IPS-NIHi7 (cell line): ENCODE measurements at regions not wholly inside any gene's neighbourhood (a gene's known extent, or its start where the extent isn't known, plus 50 kb on each side); places are given as distances from the start of the nearest gene placed in this dataset.

Source experiments
- DNase-seq: peaks from one replicate; pipeline ENCODE4 v3.0.0; 2012; ENCODE audit warnings: mixed read lengths; ENCODE audit errors: extremely low spot score

DNA sequence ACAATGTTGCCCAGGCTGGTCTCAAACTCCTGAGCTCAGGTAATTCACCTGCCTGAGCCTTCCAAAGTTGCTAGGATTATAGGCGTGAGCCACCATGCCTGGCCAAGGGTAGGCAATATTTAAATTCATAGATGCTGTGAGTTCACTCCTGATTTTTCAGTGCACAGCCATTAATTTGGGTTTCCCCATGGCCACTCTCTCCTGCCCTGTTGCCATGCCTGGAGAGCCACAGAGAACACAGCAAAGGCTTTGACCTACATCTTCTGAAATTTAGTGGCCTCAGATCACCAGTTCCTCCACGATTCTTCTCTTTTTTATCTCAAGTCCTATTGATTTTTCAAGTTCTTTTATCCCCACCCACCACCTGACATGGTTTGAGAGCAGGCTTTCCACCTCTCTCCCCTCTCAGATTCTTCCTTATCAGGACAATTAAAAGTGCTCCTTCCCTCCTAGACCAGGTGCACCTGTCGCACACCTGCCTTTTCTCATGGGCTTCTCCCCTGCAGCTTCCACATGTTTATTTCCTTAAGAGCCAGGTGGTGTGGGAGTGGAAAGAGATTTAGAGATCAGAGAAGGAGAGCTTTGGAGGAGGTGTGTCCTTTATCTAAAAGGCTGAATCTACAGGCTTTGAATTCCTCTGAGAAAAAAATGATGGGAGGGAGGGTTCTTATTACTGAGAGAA is 123.8 kb downstream of the ADRA2A start:
- DNase-seq, result no peak

DNA sequence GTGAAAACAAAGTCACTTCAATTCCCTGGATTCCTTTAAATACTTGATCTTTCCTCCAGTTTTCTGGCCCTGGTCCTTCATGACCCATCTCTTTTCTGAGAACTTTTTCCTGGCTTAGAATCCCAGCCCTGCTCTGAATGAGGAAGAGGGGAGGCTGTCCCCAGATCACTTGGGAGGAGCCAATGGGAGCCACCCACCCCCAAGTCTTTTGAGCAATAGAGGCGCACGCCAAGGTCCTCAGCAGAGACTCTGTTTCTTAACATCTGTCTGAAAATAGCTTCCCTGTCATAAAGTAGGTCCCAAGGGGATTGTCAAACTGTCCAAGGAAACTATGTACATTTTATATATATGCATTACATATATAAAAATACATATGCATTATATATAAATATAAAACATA is 126.8 kb downstream of the ADRA2A start:
- no peak for DNase-seq

DNA sequence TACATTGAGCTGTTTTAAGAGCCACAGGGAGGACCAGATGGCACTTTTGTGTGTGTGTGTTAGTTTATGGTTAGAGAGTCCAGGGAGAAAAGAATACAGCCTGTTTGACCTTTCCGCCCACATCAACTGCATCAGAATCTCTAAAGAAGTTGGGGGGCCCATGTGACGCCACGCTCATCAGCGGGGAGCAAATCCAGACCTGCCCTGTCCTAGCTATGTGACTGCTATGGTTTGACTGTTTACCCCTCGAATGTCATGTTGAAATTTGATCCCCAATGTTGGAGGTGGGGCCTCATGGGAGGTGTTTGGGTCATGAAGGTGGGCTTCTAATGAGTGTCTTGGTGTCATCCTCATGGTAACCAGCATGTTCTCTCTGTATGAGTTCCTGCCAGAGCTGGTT is 128.0 kb downstream of the ADRA2A start:
- no peak for DNase-seq

DNA sequence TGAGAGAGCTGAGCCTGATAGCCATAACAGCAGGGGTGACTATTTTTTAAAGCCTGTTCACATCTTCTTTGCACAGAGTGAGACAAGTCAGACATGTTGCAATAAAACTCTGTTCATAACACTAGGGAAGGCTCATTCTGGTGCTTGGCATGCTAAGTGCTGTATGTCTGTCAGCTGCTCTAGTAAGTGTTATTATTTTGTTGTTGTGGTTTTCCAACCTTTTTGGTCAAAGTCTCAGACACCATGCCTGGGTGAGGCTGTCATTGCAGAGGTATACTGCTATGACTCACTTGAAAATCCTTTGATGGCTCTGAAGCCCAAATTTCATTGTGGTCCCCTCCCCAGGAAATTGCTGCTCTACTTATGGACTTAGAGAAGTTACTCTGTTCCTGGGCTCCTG is 129.7 kb downstream of the ADRA2A start:
- DNase-seq, result no peak

DNA sequence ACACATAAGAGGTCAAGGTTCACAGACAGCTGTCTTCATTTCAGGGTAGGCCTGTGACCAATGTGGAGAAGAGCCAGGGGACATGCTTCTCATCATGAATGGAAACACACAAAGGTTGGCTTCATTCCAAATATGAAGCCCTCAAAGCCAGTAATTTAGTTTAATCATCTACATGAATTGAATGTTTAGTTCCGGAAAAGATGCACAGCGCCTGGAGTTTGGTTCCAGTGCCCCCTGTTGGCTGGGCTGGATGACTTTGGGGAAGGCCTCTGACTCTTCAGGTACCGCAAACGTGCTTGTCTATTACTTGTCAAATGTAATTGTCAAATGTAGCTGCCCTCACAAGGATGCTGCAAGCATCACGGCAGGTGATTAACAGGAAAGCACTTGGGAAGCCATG is 130.7 kb downstream of the ADRA2A start:
- peak; percentile 48 for DNase-seq

DNA sequence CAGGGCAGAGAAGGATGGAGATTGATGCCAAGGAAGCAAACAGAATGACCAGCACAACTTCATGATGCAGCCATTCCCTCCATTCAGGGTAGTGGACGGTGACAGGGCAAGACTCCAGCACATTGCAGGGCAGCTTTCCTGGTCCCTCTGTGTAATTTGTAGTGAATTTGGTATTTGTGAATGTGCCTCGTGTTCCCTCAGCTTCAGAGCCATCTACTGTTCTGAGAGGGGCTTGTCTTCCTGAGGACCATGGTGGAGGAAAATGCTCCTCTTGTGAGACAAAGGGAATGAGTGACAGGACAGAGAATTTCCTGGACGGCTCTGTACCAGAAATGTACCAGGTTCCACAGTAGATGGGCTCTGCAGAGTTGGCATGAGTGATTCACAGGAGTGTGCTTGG is 132.1 kb downstream of the ADRA2A start:
- DNase-seq, result no peak

DNA sequence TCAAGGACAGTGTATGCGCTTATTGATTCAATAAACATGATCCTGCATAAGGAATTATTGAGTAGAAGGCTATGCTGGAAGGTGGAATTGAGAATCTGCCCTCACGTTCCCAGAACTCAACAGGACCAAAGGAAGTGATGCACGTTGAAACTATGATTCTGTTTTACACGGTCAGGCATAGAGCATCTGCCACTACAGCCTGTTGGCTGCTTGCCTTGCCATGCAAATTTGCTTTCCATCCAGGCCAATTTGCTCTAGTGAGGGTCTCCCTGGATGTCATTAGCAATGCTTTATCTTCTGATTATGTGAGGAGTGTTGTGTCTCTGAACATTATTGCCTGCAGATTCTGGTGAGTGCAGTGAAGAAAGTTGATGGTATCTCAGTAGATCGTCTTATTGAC is 132.9 kb downstream of the ADRA2A start:
- no peak for DNase-seq

DNA sequence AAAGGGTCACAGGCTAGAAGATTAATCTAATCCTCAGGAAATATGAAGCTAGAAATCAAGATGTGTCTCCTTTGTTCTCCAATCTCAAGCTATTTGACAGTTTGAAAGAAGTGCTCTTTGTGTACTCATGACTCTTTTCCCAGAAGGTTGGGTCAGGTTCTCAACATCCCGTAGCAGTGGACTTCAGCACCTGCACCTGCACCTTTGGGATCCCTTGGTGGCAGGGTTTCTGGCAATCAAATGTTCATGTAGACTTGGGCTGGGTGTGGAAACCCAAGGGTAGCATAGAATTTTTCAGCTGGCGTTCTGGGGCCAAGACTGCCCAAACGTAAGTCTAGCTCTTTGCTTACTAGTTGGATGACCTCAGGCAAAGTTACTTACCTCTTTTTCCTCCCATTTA is 134.4 kb downstream of the ADRA2A start:
- no peak for DNase-seq

DNA sequence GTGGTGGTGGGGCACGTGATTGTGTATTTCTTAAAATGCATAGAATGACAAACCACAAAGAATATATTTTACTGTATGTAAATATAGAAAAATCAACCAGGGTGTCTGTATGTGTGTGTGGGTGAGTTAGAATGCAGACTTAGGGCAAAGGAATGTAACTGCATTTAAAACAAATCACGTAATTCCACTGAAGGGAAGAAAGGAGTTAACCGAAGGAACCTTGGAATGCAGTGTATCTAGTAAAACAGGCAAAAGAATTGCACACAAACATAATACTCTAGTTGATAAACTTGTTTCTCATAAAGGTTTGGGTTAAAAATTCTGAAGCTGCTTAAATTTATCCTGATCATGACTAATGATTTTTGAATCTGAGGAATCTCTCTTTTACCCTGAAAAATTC is 134.9 kb downstream of the ADRA2A start:
- no peak for DNase-seq

DNA sequence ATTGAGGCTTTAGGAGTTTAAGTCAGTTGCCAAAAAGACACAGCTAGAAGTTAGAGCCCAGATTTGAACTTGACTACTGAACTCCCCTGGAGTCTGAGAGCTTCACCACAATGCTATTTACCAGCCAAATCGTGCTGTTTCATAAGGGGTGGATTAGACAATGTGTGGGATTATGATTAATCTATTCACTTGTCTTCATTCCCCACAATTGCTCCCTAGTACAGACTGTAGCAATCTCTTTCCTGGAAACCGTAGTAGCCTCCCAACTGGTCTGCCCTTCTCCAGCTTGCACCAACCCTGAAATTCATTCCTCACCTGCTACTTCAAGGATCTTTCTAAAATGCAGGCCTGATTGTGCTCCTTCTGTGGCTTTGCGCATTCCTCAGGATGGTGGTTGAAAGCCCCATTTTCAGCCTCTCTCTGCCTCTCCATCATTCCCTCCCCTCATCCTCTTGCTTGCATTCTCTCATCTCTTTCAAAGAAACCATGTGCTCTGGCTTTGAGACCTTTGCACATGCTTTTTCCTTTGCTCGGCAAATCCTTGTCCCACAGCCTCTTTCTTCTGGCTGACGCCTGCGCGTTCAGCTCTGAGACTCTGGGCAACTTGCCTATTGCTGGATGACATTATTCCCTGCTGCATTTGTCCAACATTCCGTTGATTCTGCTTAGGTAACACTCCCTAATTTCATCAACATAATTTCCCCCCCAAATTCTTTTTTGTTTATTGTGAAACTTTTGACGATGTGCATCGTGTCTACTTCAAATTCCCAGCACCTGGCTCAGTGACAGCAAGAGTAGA is 145.1 kb downstream of the ADRA2A start:
- no peak for DNase-seq

DNA sequence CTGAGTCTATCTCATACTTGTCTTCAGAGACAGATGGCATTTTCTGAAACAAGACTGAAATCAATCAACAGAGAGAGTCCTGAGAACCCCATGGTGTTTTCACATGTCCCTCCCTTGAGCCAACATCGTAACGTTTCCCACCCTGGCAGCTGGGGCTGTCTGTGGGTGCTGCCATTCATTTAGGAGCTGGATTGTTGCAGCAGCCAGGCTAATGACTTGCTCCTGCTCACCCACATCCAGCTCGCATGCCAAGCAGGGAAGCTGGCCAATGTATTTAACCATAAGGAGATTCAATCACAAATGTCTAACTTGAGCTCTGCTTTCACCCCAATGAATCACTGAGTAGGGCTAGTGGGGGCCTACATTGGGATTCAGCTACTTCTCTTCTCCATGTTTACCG is 146.1 kb downstream of the ADRA2A start:
- DNase-seq, result no peak

DNA sequence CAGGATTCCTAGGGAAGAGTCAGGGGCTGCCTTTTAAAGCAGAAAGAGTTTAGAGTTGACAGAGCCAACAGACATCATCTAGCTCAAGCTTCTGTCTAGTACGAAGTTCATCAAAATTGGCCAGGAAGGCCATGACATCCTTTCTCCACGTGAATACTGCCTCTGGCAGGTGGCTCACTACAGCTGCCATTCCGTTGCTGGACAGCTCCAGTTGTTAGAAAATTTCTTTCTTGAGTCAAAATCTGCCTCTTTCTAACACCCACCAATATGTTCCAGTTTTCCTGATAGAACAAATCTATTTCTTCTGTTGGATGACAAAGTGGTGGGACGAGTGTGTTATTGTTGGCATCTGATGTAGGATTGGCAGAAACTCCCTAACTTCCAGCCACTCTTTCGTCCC is 154.9 kb downstream of the ADRA2A start:
- DNase-seq, result no peak

DNA sequence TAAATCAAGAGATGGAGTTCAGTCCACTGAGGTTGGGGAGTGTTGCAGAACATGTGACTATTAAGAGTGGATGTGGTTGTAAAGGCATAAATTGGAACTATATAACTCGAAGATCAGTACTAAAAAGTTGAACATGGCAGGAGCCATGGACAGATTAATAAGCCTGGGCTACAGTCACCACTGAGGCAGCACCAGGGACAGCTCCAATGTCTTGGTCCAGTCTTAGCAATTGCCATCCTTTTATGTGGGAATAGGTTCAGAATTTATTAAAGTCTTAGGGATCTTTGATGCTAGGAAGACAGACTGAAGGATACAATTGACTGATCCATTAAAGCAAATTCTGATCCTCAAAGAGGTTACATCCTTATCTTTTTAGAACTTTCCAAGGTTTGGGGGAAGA is 156.6 kb downstream of the ADRA2A start:
- peak; percentile 23 for DNase-seq

DNA sequence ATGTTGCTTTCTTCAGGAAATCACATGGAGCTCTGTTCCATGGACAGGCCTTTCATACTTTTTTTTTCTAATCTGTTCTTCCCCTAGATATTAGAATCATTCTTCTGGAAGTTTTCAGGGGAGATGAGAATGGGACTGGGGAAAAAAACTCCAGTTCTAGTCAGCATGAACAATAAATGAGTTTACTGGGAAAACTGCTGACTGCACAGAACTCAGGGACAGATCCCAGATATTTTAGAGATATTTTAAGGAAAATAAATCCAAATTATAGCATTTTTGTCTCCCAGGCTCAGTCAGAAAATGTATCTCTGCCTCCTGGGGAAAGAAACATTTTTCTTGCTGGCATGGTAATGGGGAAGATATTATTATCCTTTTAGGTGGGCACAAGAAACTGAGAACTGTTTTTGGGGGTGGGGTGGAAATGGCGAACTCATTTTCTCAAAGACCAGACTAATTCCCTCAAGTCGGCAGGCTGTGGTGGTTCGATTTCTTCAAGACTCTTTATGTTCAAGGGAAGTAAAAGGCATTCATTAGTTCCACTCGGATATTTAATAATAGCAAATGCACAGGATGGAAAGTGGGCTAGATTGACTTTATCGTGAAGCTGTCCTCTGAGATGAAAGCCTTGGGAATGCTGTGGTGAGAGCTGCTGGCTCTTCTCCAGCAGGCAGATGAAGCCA is 157.5 kb downstream of the ADRA2A start:
- DNase-seq, result no peak

DNA sequence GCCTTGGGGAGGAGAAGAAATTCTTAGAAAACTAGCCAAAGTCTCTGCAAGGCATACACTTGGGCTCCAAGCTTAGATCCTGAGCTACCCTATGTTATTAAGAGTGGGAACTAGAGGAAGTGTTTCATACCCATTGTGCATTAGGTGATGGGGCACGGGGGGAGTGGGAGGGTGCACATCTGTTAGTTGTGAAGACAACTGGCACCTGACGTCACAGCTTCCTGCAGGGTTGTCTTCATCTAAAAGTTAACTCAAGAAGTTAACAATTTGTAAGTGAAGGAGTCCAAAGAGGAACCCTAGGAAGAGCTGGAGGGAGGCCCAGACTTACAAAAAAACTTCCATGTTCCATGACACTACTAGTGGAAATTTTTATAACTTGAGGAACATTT is 158.1 kb downstream of the ADRA2A start:
- DNase-seq, result no peak

DNA sequence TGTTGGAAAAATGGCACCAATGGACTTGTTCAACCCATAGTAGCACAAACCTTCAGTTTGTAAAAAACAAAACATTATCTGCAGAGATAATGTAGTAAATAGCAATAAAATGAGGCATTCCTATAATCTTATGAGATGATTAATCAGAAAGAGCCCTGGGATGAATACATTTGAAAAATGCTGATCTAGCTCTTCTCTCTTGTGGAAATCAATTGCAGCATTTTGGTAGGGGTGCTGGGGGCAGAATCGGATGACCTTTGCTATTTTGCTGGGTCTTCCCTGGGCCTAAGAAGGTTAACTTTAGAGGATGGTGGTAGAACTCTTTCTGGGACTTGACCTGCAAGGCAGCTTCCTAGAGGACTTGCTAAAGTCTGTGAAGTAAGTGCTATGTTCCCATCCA is 163.5 kb downstream of the ADRA2A start:
- DNase-seq, result no peak

DNA sequence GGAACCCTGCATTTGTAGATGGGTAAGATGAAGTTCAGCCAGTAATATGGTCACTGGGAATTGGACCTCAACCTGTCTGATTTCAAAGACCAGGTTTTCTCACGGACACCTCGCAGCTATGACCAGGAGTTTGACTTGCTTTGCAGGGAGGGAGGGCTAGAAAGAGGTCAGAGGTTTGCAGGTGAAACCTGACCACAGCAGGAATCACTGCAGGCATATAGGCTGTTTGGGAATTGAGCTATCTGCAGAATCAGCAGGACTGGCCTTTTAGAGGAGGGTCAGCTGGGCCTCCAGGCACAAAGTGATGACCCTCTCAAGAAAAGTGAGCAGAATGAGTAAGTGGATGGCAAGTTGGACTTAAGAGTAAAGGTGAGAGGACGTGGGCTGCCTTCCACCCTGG is 166.3 kb downstream of the ADRA2A start:
- DNase-seq, result no peak

DNA sequence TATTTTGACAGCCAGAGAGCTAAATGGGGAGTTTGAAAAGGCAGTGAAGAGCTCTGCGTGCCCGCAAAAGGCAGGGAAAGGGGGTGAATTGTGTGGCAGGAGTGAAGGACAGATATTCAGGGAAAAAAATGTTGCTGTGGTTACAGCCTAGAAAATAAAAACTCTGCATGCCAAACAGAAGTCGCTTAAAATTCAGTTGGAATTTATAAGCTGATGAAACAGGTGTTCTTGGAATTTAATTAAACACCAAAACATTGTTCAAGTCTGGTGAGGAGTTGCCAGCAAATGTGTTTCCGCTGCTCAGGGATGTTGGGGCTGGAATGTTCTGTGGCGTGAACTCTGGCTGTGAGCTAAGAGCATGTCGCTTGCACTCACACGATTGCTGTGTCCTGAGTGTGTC is 169.3 kb downstream of the ADRA2A start:
- no peak for DNase-seq

DNA sequence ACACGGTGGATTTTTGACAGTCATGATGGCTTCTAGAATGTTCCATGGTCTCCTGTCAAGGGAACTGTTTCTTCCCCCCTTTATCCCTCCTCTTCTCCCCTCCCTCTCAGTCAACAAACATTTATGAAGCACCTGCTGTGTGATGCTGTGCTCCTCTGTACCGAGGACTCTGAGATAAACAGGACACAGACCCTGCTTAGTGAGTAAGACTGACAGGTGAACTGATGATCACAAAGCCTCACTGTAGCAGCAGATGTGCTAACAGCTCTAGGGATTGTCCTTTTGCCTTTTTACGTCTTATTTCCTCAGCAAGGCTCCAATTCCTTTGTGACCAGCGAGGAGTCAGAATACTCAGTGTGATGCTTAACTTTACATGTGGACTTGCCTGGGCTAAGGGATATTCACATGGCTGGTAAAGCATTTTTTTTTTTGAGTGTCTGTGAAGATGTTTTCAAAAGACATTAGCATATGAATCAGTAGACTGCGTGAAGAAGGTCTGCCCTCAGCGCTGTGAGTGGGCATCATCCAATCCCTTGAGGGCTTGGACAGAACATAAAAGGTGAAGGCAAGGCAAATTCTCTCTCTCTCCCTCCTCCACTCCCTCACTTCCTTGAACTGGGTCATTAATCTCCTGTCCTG is 170.1 kb downstream of the ADRA2A start:
- no peak for DNase-seq

DNA sequence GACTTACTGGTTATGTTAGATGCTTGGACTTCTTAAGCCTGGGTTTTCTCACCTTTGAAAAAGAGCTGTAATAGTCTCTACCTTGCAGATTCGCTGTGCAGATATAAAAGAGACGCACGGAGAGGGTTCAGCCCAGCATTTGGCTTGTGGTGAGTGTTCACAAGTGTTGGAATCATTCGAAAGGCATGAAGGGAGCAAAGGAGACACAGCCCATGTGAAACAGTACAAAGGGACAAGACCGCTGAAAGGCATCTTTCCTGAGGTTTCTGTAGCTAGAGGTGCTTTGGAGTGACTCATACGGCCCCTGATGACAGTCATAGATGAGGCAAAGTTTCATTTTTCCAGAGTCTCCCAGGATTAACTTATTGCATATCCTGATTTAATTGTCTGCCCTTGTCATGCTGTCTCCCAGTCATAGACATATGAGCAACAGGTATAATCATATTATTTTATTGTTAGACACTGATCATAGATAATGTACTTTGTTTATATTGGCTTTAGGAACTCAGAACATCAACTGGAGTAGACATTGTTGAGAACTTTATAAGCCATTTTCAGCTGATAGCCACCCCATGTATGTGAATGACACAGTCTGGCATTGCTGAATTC is 171.1 kb downstream of the ADRA2A start:
- no peak for DNase-seq

DNA sequence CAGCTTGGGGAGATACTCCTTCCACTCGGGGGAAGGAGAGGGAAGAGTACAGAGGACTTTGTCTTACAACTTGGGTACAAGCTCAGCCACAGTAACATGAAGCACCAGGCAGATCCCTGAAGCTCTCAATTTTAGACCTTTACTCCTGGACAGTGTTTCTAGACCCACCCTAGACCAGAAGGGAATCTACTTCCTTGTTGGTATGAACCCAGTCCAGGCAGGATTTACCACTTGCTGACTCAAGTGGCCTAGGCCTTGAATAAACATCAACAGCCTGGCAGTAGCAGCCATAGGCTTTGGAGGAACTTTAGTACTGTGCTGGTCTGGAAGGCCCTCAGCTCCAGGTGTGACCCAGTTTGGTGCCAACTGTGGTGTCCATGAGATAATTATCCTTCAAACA is 173.1 kb downstream of the ADRA2A start:
- no peak for DNase-seq

DNA sequence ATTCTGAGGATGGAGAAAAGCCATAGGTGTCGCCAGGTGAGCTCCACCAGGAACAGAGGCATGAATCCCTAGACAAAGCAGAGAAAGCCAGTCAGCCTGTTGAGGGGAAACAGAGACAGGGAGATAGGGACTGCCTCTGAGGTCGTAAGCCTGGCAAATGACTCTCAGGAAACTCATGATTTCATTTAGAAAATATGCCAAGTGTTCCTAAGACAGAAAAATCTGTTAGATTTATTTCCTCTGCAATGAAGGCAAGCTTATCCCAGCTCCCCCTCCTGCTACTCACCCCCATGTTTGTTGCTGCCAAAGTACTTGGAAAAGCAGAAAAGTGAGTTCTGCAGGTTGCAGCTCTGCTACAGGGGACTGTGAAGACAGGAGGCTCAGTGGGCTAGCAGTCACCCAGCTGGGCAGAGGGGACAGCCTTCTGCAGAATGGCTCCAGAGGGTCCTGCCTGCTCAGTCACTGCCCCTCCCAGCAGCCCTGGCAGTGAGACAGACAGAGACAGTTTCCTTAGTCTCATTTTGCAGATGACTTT is 184.3 kb downstream of the ADRA2A start:
- no peak for DNase-seq
